OCI-LY1 (cell line): ENCODE measurements at regions not wholly inside any gene's neighbourhood (a gene's known extent, or its start where the extent isn't known, plus 50 kb on each side); places are given as distances from the start of the nearest gene placed in this dataset.

ENCODE experiments used
- CTCF ChIP-seq: fragments of 200-600 bp; sonication (generic), shearing (Covaris generic); IDR thresholded peaks from 2 replicates; pipeline ENCODE4 v1.5.1; 2017; ENCODE audit warnings: mild to moderate bottlenecking, antibody characterized with exemption, low read length, moderate library complexity, mixed read lengths
- EZH2 ChIP-seq: fragments of 200-600 bp; sonication (generic), shearing (Covaris generic); IDR thresholded peaks from 2 replicates; pipeline ENCODE4 v1.8.0; 2017; ENCODE audit warnings: borderline replicate concordance, mixed run types, mild to moderate bottlenecking, antibody characterized with exemption, low read length, moderate library complexity, mixed read lengths

DNA sequence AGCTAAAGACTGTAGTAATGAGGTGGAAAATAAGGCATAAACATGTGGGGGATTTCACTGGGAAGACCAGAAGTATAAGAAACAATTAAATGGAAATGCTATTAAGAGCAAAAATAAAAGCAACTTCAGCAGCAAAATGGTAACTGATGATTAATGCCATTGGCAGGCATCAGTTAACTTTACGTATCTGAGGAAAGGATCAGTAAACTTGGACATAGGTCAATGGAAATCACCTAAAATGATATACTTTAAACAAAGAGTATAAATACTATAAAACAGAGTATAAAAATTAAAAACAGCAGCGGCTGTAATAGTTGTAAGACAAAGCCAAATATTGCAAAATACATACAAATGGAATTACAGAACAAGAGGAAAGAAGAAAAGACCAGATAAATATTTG, 992.1 kb downstream of the DNAH5 start:
- TF ChIP-seq EZH2 (no peak), CTCF (no peak)
